22Rv1 (cell line): ENCODE measurements at regions not wholly inside any gene's neighbourhood (a gene's known extent, or its start where the extent isn't known, plus 50 kb on each side); places are given as distances from the start of the nearest gene placed in this dataset.
"Not testable (repeated sequence)": the region's sequence is repeated elsewhere in the genome, so short reads cannot be mapped to it uniquely, and the experiment has no call there.

Experiments
- H3K27ac ChIP-seq: fragments of 450-650 bp; 2 replicates; pipeline ENCODE4 v1.5.1; 2017
- CTCF ChIP-seq: fragments of 450-650 bp; IDR thresholded peaks from 2 replicates; pipeline ENCODE4 v1.5.1; 2017; ENCODE audit warnings: mild to moderate bottlenecking
- ZFX ChIP-seq: fragments of 450-650 bp; IDR thresholded peaks from 2 replicates; pipeline ENCODE4 v1.6.1; 2017; ENCODE audit warnings: antibody characterized with exemption, borderline replicate concordance

GRCh38 chrX:997631-998137 is 214.8 kb downstream of the CRLF2 start:
- no peak overlapping the region for H3K27ac ChIP-seq
- TF ChIP-seq CTCF (no peak), ZFX (no peak)

- no peak for TF ChIP-seq CTCF
- TF ChIP-seq ZFX: no peak
- H3K27ac ChIP-seq: no peak overlapping the region
Measured at GRCh38 chrX:994780-995179, 217.7 kb downstream of the CRLF2 start.

- TF ChIP-seq ZFX (no peak), CTCF (no peak)
- no peak overlapping the region for H3K27ac ChIP-seq
Measured at GRCh38 chrX:989959-990510, 222.4 kb downstream of the CRLF2 start.

GRCh38 chrX:988530-988929 is 223.9 kb downstream of the CRLF2 start:
- not testable (repeated sequence) for H3K27ac ChIP-seq

GRCh38 chrX:981791-982626 is 230.4 kb downstream of the CRLF2 start:
- H3K27ac ChIP-seq: no peak overlapping the region
- TF ChIP-seq CTCF: no peak
- no peak for TF ChIP-seq ZFX

GRCh38 chrX:980587-981235 is 231.7 kb downstream of the CRLF2 start:
- no peak for TF ChIP-seq CTCF
- no peak for TF ChIP-seq ZFX
- H3K27ac ChIP-seq: no peak overlapping the region

- not testable (repeated sequence) for H3K27ac ChIP-seq
Measured at GRCh38 chrX:979127-979526, 233.3 kb downstream of the CRLF2 start.

GRCh38 chrX:973010-973632 is 239.3 kb downstream of the CRLF2 start:
- TF ChIP-seq ZFX (no peak), CTCF (no peak)
- no peak overlapping the region for H3K27ac ChIP-seq
